ENCODE measurements at regions not wholly inside any gene's neighbourhood (a gene's known extent, or its start where the extent isn't known, plus 50 kb on each side); places are given as distances from the start of the nearest gene placed in this dataset.

GRCh38 chr10:42998481-42999384 is 78.1 kb upstream of the RET start:
- DNase-seq (ENCODE audit: low read depth in 2 of 2), result no peak
- H3K27me3 ChIP-seq (ENCODE audit: control insufficient read depth, insufficient read depth, low read length), result no peaks in the 10 kb centered on the region

GRCh38 chr10:42999385-43000020 is 77.4 kb upstream of the RET start:
- no peaks in the 10 kb centered on the region for H3K4me1 ChIP-seq (ENCODE audit: control insufficient read depth, extremely low read depth, insufficient read depth, low read length)
- H3K4me2 ChIP-seq (ENCODE audit: extremely low read depth, insufficient read depth, low read length), result no peak overlapping the region
- no peaks in the 10 kb centered on the region for H4K20me1 ChIP-seq (ENCODE audit: control insufficient read depth, extremely low read depth, insufficient read depth, low read length)
- TF ChIP-seq CTCF (conservative IDR thresholded peaks at IDR 0.05 in 1 of 2, IDR thresholded peaks at IDR 0.05 in 1 of 2; ENCODE audit: low read depth in 1 of 2, low read length in 2 of 2) (no peak), EZH2 (IDR thresholded peaks at IDR 0.05; ENCODE audit: low read length, missing control alignments) (no peak)
- no peak overlapping the region for H3K4me3 ChIP-seq (replicated peaks in 1 of 4; ENCODE audit: control extremely low read depth in 1 of 4, insufficient read depth in 1 of 4, low read depth in 3 of 4, low read length in 4 of 4)
- no peak overlapping the region for H3K27ac ChIP-seq (ENCODE audit: insufficient read depth, low read length)
- no peak overlapping the region for H2AFZ ChIP-seq (ENCODE audit: low read length)
- no peak overlapping the region for H3K9ac ChIP-seq (ENCODE audit: insufficient read depth, low read length)
- no peak for DNase-seq (ENCODE audit: low read depth in 2 of 2)
- no peaks in the 10 kb centered on the region for H3K79me2 ChIP-seq (ENCODE audit: control insufficient read depth, insufficient read depth, low read length)
- no peaks in the 10 kb centered on the region for H3K27me3 ChIP-seq (ENCODE audit: control insufficient read depth, insufficient read depth, low read length)
- no peaks in the 10 kb centered on the region for H3K36me3 ChIP-seq (ENCODE audit: control insufficient read depth, insufficient read depth, low read length)
- H3K9me3 ChIP-seq (ENCODE audit: control insufficient read depth, insufficient read depth, low read depth, low read length), result no peaks in the 10 kb centered on the region

More at GRCh38 chr10:42998481-42999384, 78.1 kb upstream of the RET start:
- Histone ChIP-seq H3K36me3 (ENCODE audit: control insufficient read depth, insufficient read depth, low read length) (no peaks in the 10 kb centered on the region), H4K20me1 (ENCODE audit: control insufficient read depth, extremely low read depth, insufficient read depth, low read length) (no peaks in the 10 kb centered on the region), H3K4me1 (ENCODE audit: control insufficient read depth, extremely low read depth, insufficient read depth, low read length) (no peaks in the 10 kb centered on the region), H3K4me2 (ENCODE audit: extremely low read depth, insufficient read depth, low read length) (no peak overlapping the region), H3K9ac (ENCODE audit: insufficient read depth, low read length) (no peak overlapping the region), H3K79me2 (ENCODE audit: control insufficient read depth, insufficient read depth, low read length) (no peaks in the 10 kb centered on the region), H3K27ac (ENCODE audit: insufficient read depth, low read length) (no peak overlapping the region), H2AFZ (ENCODE audit: low read length) (no peak overlapping the region), H3K4me3 (replicated peaks in 1 of 4; ENCODE audit: control extremely low read depth in 1 of 4, insufficient read depth in 1 of 4, low read depth in 3 of 4, low read length in 4 of 4) (no peak overlapping the region), H3K9me3 (ENCODE audit: control insufficient read depth, insufficient read depth, low read depth, low read length) (no peaks in the 10 kb centered on the region)
- TF ChIP-seq EZH2 (IDR thresholded peaks at IDR 0.05; ENCODE audit: low read length, missing control alignments), result no peak
- TF ChIP-seq CTCF (conservative IDR thresholded peaks at IDR 0.05 in 1 of 2, IDR thresholded peaks at IDR 0.05 in 1 of 2; ENCODE audit: low read depth in 1 of 2, low read length in 2 of 2), result no peak

- Histone ChIP-seq H3K4me3 (replicated peaks in 1 of 4; ENCODE audit: control extremely low read depth in 1 of 4, insufficient read depth in 1 of 4, low read depth in 3 of 4, low read length in 4 of 4) (no peak overlapping the region), H3K27me3 (ENCODE audit: control insufficient read depth, insufficient read depth, low read length) (no peaks in the 10 kb centered on the region), H3K79me2 (ENCODE audit: control insufficient read depth, insufficient read depth, low read length) (no peaks in the 10 kb centered on the region), H3K4me2 (ENCODE audit: extremely low read depth, insufficient read depth, low read length) (no peak overlapping the region), H3K9ac (ENCODE audit: insufficient read depth, low read length) (no peak overlapping the region), H3K9me3 (ENCODE audit: control insufficient read depth, insufficient read depth, low read depth, low read length) (no peaks in the 10 kb centered on the region), H3K27ac (ENCODE audit: insufficient read depth, low read length) (no peak overlapping the region), H3K4me1 (ENCODE audit: control insufficient read depth, extremely low read depth, insufficient read depth, low read length) (no peaks in the 10 kb centered on the region), H2AFZ (ENCODE audit: low read length) (no peak overlapping the region), H3K36me3 (ENCODE audit: control insufficient read depth, insufficient read depth, low read length) (no peaks in the 10 kb centered on the region), H4K20me1 (ENCODE audit: control insufficient read depth, extremely low read depth, insufficient read depth, low read length) (no peaks in the 10 kb centered on the region)
- no peak for DNase-seq (ENCODE audit: low read depth in 2 of 2)
- TF ChIP-seq EZH2 (IDR thresholded peaks at IDR 0.05; ENCODE audit: low read length, missing control alignments) (no peak), CTCF (conservative IDR thresholded peaks at IDR 0.05 in 1 of 2, IDR thresholded peaks at IDR 0.05 in 1 of 2; ENCODE audit: low read depth in 1 of 2, low read length in 2 of 2) (no peak)
These were observed 76.9 kb upstream of the RET start for GRCh38 chr10:43000021-43000411.
